Mesenchymal stem cell (in vitro differentiated cells and primary cell): ENCODE measurements at regions not wholly inside any gene's neighbourhood (a gene's known extent, or its start where the extent isn't known, plus 50 kb on each side); places are given as distances from the start of the nearest gene placed in this dataset.

Experiments
- DNase-seq: peaks from one replicate; pipeline ENCODE4 v3.0.0-alpha.2; 2013
- H2AFZ ChIP-seq: one replicate; pipeline ENCODE4 v1.6.1; 2013; ENCODE audit warnings: low read depth, mild to moderate bottlenecking, control low read depth, inconsistent platforms, low read length, moderate library complexity
- H2AK5ac ChIP-seq: 2 replicates; pipeline ENCODE4 v1.6.1; 2013; ENCODE audit warnings: low read length, moderate library complexity, mild to moderate bottlenecking, inconsistent platforms; ENCODE audit not compliant: severe bottlenecking
- H2BK120ac ChIP-seq: one replicate; pipeline ENCODE4 v1.6.1; 2013; ENCODE audit warnings: low read depth, mild to moderate bottlenecking, inconsistent platforms, low read length, moderate library complexity
- H2BK12ac ChIP-seq, 2 experiments: one replicate each; pipeline ENCODE4 v1.6.1; 2013; ENCODE audit warnings: inconsistent platforms in 2 of 2, low read length in 2 of 2, mild to moderate bottlenecking in 2 of 2, moderate library complexity in 2 of 2, control low read depth in 1 of 2
- H2BK15ac ChIP-seq: one replicate; pipeline ENCODE4 v1.6.1; 2013; ENCODE audit warnings: mild to moderate bottlenecking, low read depth, inconsistent platforms; ENCODE audit not compliant: poor library complexity, severe bottlenecking
- H2BK5ac ChIP-seq: 2 replicates; pipeline ENCODE4 v1.6.1; 2013; ENCODE audit warnings: low read depth, mild to moderate bottlenecking, low read length, control low read depth, inconsistent platforms; ENCODE audit not compliant: poor library complexity, severe bottlenecking
- H3K14ac ChIP-seq, 2 experiments: one replicate each; pipeline ENCODE4 v1.6.1; 2013; ENCODE audit warnings: inconsistent platforms in 2 of 2, low read length in 2 of 2, control low read depth in 1 of 2, mild to moderate bottlenecking in 1 of 2, moderate library complexity in 1 of 2
- H3K18ac ChIP-seq, 2 experiments: one replicate each; pipeline ENCODE4 v1.6.1; 2013; ENCODE audit warnings: inconsistent platforms in 2 of 2, low read length in 2 of 2, control low read depth in 1 of 2, low read depth in 1 of 2, mild to moderate bottlenecking in 1 of 2
- H3K23ac ChIP-seq, 2 experiments: one replicate each; pipeline ENCODE4 v1.6.1; 2013; ENCODE audit warnings: inconsistent platforms in 2 of 2, low read length in 2 of 2, mild to moderate bottlenecking in 2 of 2, moderate library complexity in 2 of 2, control low read depth in 1 of 2
- H3K27ac ChIP-seq: 2 replicates; pipeline ENCODE4 v1.5.1; 2013; ENCODE audit warnings: mild to moderate bottlenecking, moderate library complexity, low read length, control low read depth, inconsistent platforms; ENCODE audit not compliant: poor library complexity, severe bottlenecking
- H3K27me3 ChIP-seq, 2 experiments: 2 replicates each; pipeline versions ENCODE4 v1.6.1 to v1.7.0; 2013; ENCODE audit warnings: low read length in 2 of 2, mild to moderate bottlenecking in 2 of 2, moderate library complexity in 2 of 2, control low read depth in 1 of 2, inconsistent platforms in 1 of 2; ENCODE audit not compliant: control insufficient read depth in 1 of 2, insufficient read depth in 1 of 2
- H3K36me3 ChIP-seq, 2 experiments: 2 replicates each; pipeline versions ENCODE4 v1.6.1 to v1.7.0; 2013; ENCODE audit warnings: low read length in 2 of 2, control low read depth in 1 of 2, inconsistent platforms in 1 of 2, low read depth in 1 of 2, mild to moderate bottlenecking in 1 of 2; ENCODE audit not compliant: insufficient read depth in 2 of 2, control insufficient read depth in 1 of 2
- H3K4ac ChIP-seq, 2 experiments: one replicate each; pipeline ENCODE4 v1.6.1; 2013; ENCODE audit warnings: inconsistent platforms in 2 of 2, low read length in 2 of 2, mild to moderate bottlenecking in 2 of 2, moderate library complexity in 2 of 2, control low read depth in 1 of 2, low read depth in 1 of 2
- H3K4me1 ChIP-seq: 2 replicates; pipeline ENCODE4 v1.6.1; 2013; ENCODE audit warnings: low read depth, low read length, control low read depth; ENCODE audit not compliant: control insufficient read depth, insufficient read depth
- H3K4me2 ChIP-seq: 2 replicates; pipeline ENCODE4 v1.6.1; 2013; ENCODE audit warnings: low read length, mild to moderate bottlenecking, inconsistent platforms; ENCODE audit not compliant: poor library complexity, severe bottlenecking
- H3K4me3 ChIP-seq, 2 experiments: 2 replicates each; pipeline versions ENCODE4 v1.5.1 to v1.7.0; 2013; ENCODE audit warnings: low read length in 2 of 2, mild to moderate bottlenecking in 2 of 2, control low read depth in 1 of 2, low read depth in 1 of 2; ENCODE audit not compliant: insufficient read depth in 1 of 2
- H3K79me1 ChIP-seq: replicated peaks from 2 replicates; pipeline ENCODE4 v1.6.1; 2013; ENCODE audit warnings: mild to moderate bottlenecking, control low read depth, low read length, inconsistent platforms; ENCODE audit not compliant: poor library complexity, severe bottlenecking
- H3K9ac ChIP-seq: 2 replicates; pipeline ENCODE4 v1.7.0; 2013; ENCODE audit warnings: mild to moderate bottlenecking, low read length, moderate library complexity
- H3K9me3 ChIP-seq: 2 replicates; pipeline ENCODE4 v1.7.0; 2013; ENCODE audit warnings: mild to moderate bottlenecking, low read length; ENCODE audit not compliant: control insufficient read depth
- H4K8ac ChIP-seq: one replicate; pipeline ENCODE4 v1.6.1; 2013; ENCODE audit warnings: inconsistent platforms, mild to moderate bottlenecking, low read length, moderate library complexity
- H4K91ac ChIP-seq: one replicate; pipeline ENCODE4 v1.6.1; 2013; ENCODE audit warnings: mild to moderate bottlenecking, low read length, inconsistent platforms
- WGBS: methylation state at CpG from one replicate; pipeline ENCODE4 v1.1.7; 2013; ENCODE audit warnings: mixed read lengths; 5-methylcytosine and 5-hydroxymethylcytosine counted together

DNA sequence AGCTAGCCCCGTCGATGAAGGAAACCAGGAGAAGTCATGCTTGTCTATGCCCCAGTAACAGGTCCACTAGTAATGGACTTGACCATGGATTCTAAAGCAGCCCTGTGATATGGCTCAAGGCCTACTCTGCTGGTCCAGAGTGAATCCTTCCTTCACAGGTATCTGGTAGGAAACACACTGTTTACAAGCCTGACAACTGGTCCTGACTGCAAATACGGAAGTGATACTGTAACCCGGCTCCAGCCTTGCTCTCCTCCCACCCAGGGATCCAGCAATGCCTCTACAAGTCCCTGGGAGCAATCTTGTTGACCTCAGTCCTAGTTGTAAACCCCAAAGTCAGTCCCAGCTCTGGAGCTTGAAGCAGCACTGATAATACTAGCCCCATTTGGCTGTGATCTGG, 239.2 kb upstream of the GRID2 start:
- Histone ChIP-seq H2BK120ac (no peak overlapping the region), H3K27ac (no peak overlapping the region), H3K4me2 (no peak overlapping the region), H2BK5ac (no peak overlapping the region), H2AK5ac (no peak overlapping the region), H3K4me3 (no peak overlapping the region), H2BK12ac (no peak overlapping the region), H3K79me1 (no peaks in the 10 kb centered on the region), H4K8ac (no peak overlapping the region), H2BK15ac (no peak overlapping the region), H2AFZ (no peak overlapping the region), H3K9ac (no peak overlapping the region), H3K18ac (no peak overlapping the region), H3K4ac (no peak overlapping the region), H3K36me3 (no peaks in the 10 kb centered on the region), H3K4me1 (no peaks in the 10 kb centered on the region), H4K91ac (no peak overlapping the region), H3K9me3 (peaks cover 5% of the 10 kb centered on the region), H3K14ac (no peak overlapping the region), H3K27me3 (no peaks in the 10 kb centered on the region), H3K23ac (no peak overlapping the region)
- DNase-seq, result no peak
- WGBS, result 79% methylated on average over 4 of the region's 4 CpGs

GRCh38 chr4:92066485-92066884, 237.3 kb upstream of the GRID2 start:
- H2AK5ac ChIP-seq, result no peak overlapping the region
- H3K9ac ChIP-seq, result no peak overlapping the region
- H3K79me1 ChIP-seq, result no peaks in the 10 kb centered on the region
- no peak overlapping the region for H2BK15ac ChIP-seq
- H3K36me3 ChIP-seq, result no peaks in the 10 kb centered on the region
- no peak overlapping the region for H3K4ac ChIP-seq
- no peak overlapping the region for H3K14ac ChIP-seq
- H3K18ac ChIP-seq, result no peak overlapping the region
- H3K4me1 ChIP-seq, result no peaks in the 10 kb centered on the region
- peaks cover 14% of the 10 kb centered on the region for H3K9me3 ChIP-seq
- no peak overlapping the region for H3K4me2 ChIP-seq
- H3K27ac ChIP-seq, result no peak overlapping the region
- no peak overlapping the region for H4K91ac ChIP-seq
- no peak overlapping the region for H3K23ac ChIP-seq
- no peak overlapping the region for H2BK120ac ChIP-seq
- no peak overlapping the region for H3K4me3 ChIP-seq
- H4K8ac ChIP-seq, result no peak overlapping the region
- no peak overlapping the region for H2BK5ac ChIP-seq
- no peak overlapping the region for H2AFZ ChIP-seq
- no peak overlapping the region for H2BK12ac ChIP-seq
- H3K27me3 ChIP-seq, result no peaks in the 10 kb centered on the region
- no peak for DNase-seq

GRCh38 chr4:92071587-92071986, 232.2 kb upstream of the GRID2 start:
- Histone ChIP-seq H3K79me1 (no peaks in the 10 kb centered on the region), H3K36me3 (no peaks in the 10 kb centered on the region), H2BK5ac (no peak overlapping the region), H4K8ac (no peak overlapping the region), H3K9me3 (peaks cover 16% of the 10 kb centered on the region), H3K27ac (no peak overlapping the region), H3K14ac (no peak overlapping the region), H3K9ac (no peak overlapping the region), H2AK5ac (no peak overlapping the region), H3K4me1 (no peaks in the 10 kb centered on the region), H2AFZ (no peak overlapping the region), H3K27me3 (no peaks in the 10 kb centered on the region), H2BK120ac (no peak overlapping the region), H3K18ac (no peak overlapping the region), H3K23ac (no peak overlapping the region), H2BK15ac (no peak overlapping the region), H3K4me2 (no peak overlapping the region), H4K91ac (no peak overlapping the region), H2BK12ac (no peak overlapping the region), H3K4me3 (no peak overlapping the region), H3K4ac (no peak overlapping the region)
- 86% methylated on average over 1 of the region's 1 CpG for WGBS
- no peak for DNase-seq

GRCh38 chr4:92074839-92075238, 228.9 kb upstream of the GRID2 start:
- Histone ChIP-seq H2BK120ac (no peak overlapping the region), H2BK15ac (no peak overlapping the region), H3K9ac (no peak overlapping the region), H2AK5ac (no peak overlapping the region), H3K4me2 (no peak overlapping the region), H3K36me3 (no peaks in the 10 kb centered on the region), H3K27ac (no peak overlapping the region), H3K4ac (no peak overlapping the region), H2AFZ (no peak overlapping the region), H3K23ac (no peak overlapping the region), H3K4me1 (no peaks in the 10 kb centered on the region), H4K8ac (no peak overlapping the region), H3K4me3 (no peak overlapping the region), H3K14ac (no peak overlapping the region), H2BK12ac (no peak overlapping the region), H3K27me3 (no peaks in the 10 kb centered on the region), H3K9me3 (peaks cover 16% of the 10 kb centered on the region), H3K79me1 (no peaks in the 10 kb centered on the region), H2BK5ac (no peak overlapping the region), H4K91ac (no peak overlapping the region), H3K18ac (no peak overlapping the region)
- DNase-seq, result no peak
